ENCODE measurements at regions not wholly inside any gene's neighbourhood (a gene's known extent, or its start where the extent isn't known, plus 50 kb on each side); places are given as distances from the start of the nearest gene placed in this dataset.

- DNase-seq: no peak
Observed at GRCh38 chr13:74040200-74040599, 94.0 kb downstream of the KLF12 start.

GRCh38 chr13:74039667-74040066 lies 94.5 kb downstream of the KLF12 start:
- DNase-seq: no peak

GRCh38 chr13:74039154-74039553 lies 95.0 kb downstream of the KLF12 start:
- no peak for DNase-seq

GRCh38 chr13:74037762-74038161 lies 96.4 kb downstream of the KLF12 start:
- DNase-seq: no peak

GRCh38 chr13:74036373-74036772 lies 97.8 kb downstream of the KLF12 start:
- DNase-seq: no peak

GRCh38 chr13:74035896-74036295 lies 98.3 kb downstream of the KLF12 start:
- no peak for DNase-seq

- no peak for DNase-seq
Observed at GRCh38 chr13:74032325-74032724, 101.9 kb downstream of the KLF12 start.

GRCh38 chr13:74027161-74027779 lies 106.9 kb downstream of the KLF12 start:
- DNase-seq: no peak

GRCh38 chr13:74026753-74027152 lies 107.5 kb downstream of the KLF12 start:
- no peak for DNase-seq

- DNase-seq: no peak
Observed at GRCh38 chr13:74025369-74025768, 108.8 kb downstream of the KLF12 start.

- DNase-seq: no peak
Observed at GRCh38 chr13:74024856-74025255, 109.3 kb downstream of the KLF12 start.

GRCh38 chr13:74024314-74024713 lies 109.9 kb downstream of the KLF12 start:
- no peak for DNase-seq

GRCh38 chr13:74023484-74023883 lies 110.7 kb downstream of the KLF12 start:
- no peak for DNase-seq

GRCh38 chr13:74021505-74021904 lies 112.7 kb downstream of the KLF12 start:
- DNase-seq: no peak

GRCh38 chr13:74018062-74018431 lies 116.2 kb downstream of the KLF12 start:
- no peak for DNase-seq

GRCh38 chr13:74017301-74018061 lies 116.7 kb downstream of the KLF12 start:
- DNase-seq: no peak

GRCh38 chr13:74015137-74015536 lies 119.1 kb downstream of the KLF12 start:
- DNase-seq: no peak

GRCh38 chr13:74009100-74009668 lies 125.0 kb downstream of the KLF12 start:
- no peak for DNase-seq

- no peak for DNase-seq
Observed at GRCh38 chr13:74006666-74007065, 127.5 kb downstream of the KLF12 start.

GRCh38 chr13:74005320-74006157 lies 128.7 kb downstream of the KLF12 start:
- no peak for DNase-seq

GRCh38 chr13:74004109-74004508 lies 130.1 kb downstream of the KLF12 start:
- no peak for DNase-seq

- no peak for DNase-seq
Observed at GRCh38 chr13:74003374-74003773, 130.8 kb downstream of the KLF12 start.

- no peak for DNase-seq
Observed at GRCh38 chr13:74000876-74001275, 133.3 kb downstream of the KLF12 start.

GRCh38 chr13:73998631-73999030 lies 135.6 kb downstream of the KLF12 start:
- no peak for DNase-seq

All from NCI-H1105 treated with DMSO at 0.1 percent for 48 hours (cell line).